ENCODE measurements at regions not wholly inside any gene's neighbourhood (a gene's known extent, or its start where the extent isn't known, plus 50 kb on each side); places are given as distances from the start of the nearest gene placed in this dataset.
A peak's percentile ranks its signal among the peaks of the same experiment; 100 is the strongest.
"Not testable (repeated sequence)": the region's sequence is repeated elsewhere in the genome, so short reads cannot be mapped to it uniquely, and the experiment has no call there.

DNA sequence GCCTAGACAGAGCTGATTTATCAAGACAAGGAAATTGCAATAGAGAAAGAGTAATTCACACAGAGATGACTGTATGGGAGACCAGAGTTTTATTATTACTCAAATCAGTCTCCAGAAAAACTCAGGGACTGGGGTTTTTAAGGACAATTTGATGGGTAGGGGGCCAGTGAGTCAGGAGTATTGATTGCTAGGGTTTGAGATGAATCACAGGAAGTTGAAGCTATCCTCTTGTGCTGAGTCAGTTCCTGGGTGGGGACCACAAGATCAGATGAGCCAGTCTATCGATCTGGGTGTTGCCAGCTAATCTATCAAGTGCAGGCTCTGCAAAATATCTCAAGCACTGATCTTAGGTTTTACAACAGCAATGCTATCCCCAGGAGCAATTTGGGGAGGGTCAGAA lies 87.4 kb upstream of the TGIF2LY start:
- H3K4me3 ChIP-seq (ENCODE audit: low read depth, low read length); H3K27me3 Mint-ChIP-seq; H3K4me1 Mint-ChIP-seq; H3K36me3 ChIP-seq (ENCODE audit: control insufficient read depth, insufficient read depth, low read length); H3K36me3 Mint-ChIP-seq; DNase-seq; H3K27ac ChIP-seq (ENCODE audit: insufficient read depth, low read length, poor library complexity, severe bottlenecking); H3K27me3 ChIP-seq (ENCODE audit: control insufficient read depth, insufficient read depth, low read length); H3K9me3 ChIP-seq (ENCODE audit: control insufficient read depth in 2 of 2, low read length in 2 of 2); ATAC-seq (ENCODE audit: low read depth in 2 of 2); H3K9me3 Mint-ChIP-seq; H3K4me1 ChIP-seq (ENCODE audit: control insufficient read depth, insufficient read depth, low read length, poor library complexity, severe bottlenecking); H3K4me3 Mint-ChIP-seq: not testable (repeated sequence)
- peak overlapping the region in 1 of 3 donors; percentile 64 for H3K27ac Mint-ChIP-seq

- not testable (repeated sequence) for H3K27ac ChIP-seq (ENCODE audit: insufficient read depth, low read length, poor library complexity, severe bottlenecking); H3K27me3 Mint-ChIP-seq; H3K36me3 ChIP-seq (ENCODE audit: control insufficient read depth, insufficient read depth, low read length); H3K4me3 Mint-ChIP-seq; H3K9me3 ChIP-seq (ENCODE audit: control insufficient read depth in 2 of 2, low read length in 2 of 2); H3K36me3 Mint-ChIP-seq; DNase-seq; H3K4me3 ChIP-seq (ENCODE audit: low read depth, low read length); H3K9me3 Mint-ChIP-seq; H3K4me1 ChIP-seq (ENCODE audit: control insufficient read depth, insufficient read depth, low read length, poor library complexity, severe bottlenecking); H3K27ac Mint-ChIP-seq; H3K27me3 ChIP-seq (ENCODE audit: control insufficient read depth, insufficient read depth, low read length); ATAC-seq (ENCODE audit: low read depth in 2 of 2); H3K4me1 Mint-ChIP-seq
Observed at GRCh38 chrY:3494539-3494938, 84.3 kb upstream of the TGIF2LY start.

DNA sequence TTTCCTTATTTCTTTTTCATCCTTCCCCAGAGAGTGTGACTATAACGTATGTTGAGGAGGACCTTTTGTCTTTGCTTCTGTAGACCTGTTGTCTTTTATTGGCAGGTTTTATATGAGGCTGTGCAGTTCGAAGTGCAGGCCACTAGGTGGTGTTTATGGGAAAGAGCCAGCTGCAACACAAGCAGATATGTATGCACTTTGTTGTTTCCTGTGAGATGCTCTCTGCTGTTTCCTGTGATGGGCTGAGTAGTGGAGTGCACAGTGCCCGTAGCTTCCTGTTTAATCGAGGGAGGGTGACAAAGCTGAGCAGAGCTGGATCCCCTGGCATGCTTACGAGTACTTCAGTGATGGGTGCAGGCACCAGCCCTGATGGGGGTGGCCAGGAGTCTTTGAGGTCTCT lies 51.8 kb upstream of the TGIF2LY start:
- not testable (repeated sequence) for H3K36me3 ChIP-seq (ENCODE audit: control insufficient read depth, insufficient read depth, low read length); DNase-seq; H3K4me1 ChIP-seq (ENCODE audit: control insufficient read depth, insufficient read depth, low read length, poor library complexity, severe bottlenecking); H3K36me3 Mint-ChIP-seq; H3K4me1 Mint-ChIP-seq; H3K4me3 Mint-ChIP-seq; H3K27me3 Mint-ChIP-seq; H3K4me3 ChIP-seq (ENCODE audit: low read depth, low read length); H3K27me3 ChIP-seq (ENCODE audit: control insufficient read depth, insufficient read depth, low read length); H3K27ac Mint-ChIP-seq; H3K9me3 Mint-ChIP-seq; H3K27ac ChIP-seq (ENCODE audit: insufficient read depth, low read length, poor library complexity, severe bottlenecking); H3K9me3 ChIP-seq (ENCODE audit: control insufficient read depth in 2 of 2, low read length in 2 of 2)
- peak in 1 of 2 donors; percentile 59 for ATAC-seq (ENCODE audit: low read depth in 2 of 2)
